OCI-LY7 (cell line): ENCODE measurements at regions not wholly inside any gene's neighbourhood (a gene's known extent, or its start where the extent isn't known, plus 50 kb on each side); places are given as distances from the start of the nearest gene placed in this dataset.

ENCODE experiments used
- BruUV-seq: library from RNA; stranded (reverse); fragments of 400-500 nt; replicated peaks from 2 replicates; lab custom pipeline; 2021; lab: Mats Ljungman, UMichigan
- CTCF ChIA-PET: fragments of 300-600 bp; sonication (Branson Sonifier 250); formaldehyde crosslinking; loops from one replicate; lab custom pipeline; 2022; ENCODE audit warnings: antibody characterized with exemption; ENCODE audit not compliant: unreplicated experiment; lab: Charles Lee
- POLR2A ChIA-PET: fragments of 300-600 bp; sonication (Branson Sonifier 250); formaldehyde crosslinking; loops from one replicate; lab custom pipeline; 2022; ENCODE audit warnings: antibody characterized with exemption; lab: Charles Lee
- DNase-seq: peaks from one replicate; pipeline ENCODE4 v3.0.0-alpha.2; 2015; ENCODE audit warnings: low spot score
- H2AFZ ChIP-seq: fragments of 200-600 bp; sonication (generic), shearing (Covaris generic); 2 replicates; pipeline ENCODE4 v1.6.1; 2014; ENCODE audit warnings: mild to moderate bottlenecking, antibody characterized with exemption, low read length, moderate library complexity
- H3K27ac ChIP-seq: fragments of 200-600 bp; sonication (generic); 2 replicates; pipeline ENCODE4 v1.5.1; 2014; ENCODE audit warnings: mixed run types, low read depth, mild to moderate bottlenecking, moderate library complexity, low read length, inconsistent platforms; ENCODE audit not compliant: poor library complexity, severe bottlenecking
- H3K36me3 ChIP-seq: fragments of 200-600 bp; sonication (generic); 2 replicates; pipeline ENCODE4 v1.6.1; 2014; ENCODE audit warnings: mild to moderate bottlenecking, antibody characterized with exemption, low read length, moderate library complexity, mixed read lengths; ENCODE audit not compliant: insufficient read depth
- H3K4me1 ChIP-seq: fragments of 200-600 bp; sonication (generic); 2 replicates; pipeline ENCODE4 v1.5.1; 2014; ENCODE audit warnings: mild to moderate bottlenecking, low read length; ENCODE audit not compliant: insufficient read depth, poor library complexity, severe bottlenecking
- H3K4me2 ChIP-seq: fragments of 200-600 bp; sonication (generic); 2 replicates; pipeline ENCODE4 v1.6.1; 2014; ENCODE audit warnings: mild to moderate bottlenecking, low read length
- H3K4me3 ChIP-seq: fragments of 200-600 bp; sonication (generic); 2 replicates; pipeline ENCODE4 v1.5.1; 2014; ENCODE audit warnings: mild to moderate bottlenecking, low read depth, low read length; ENCODE audit not compliant: poor library complexity, severe bottlenecking
- H3K79me2 ChIP-seq: fragments of 200-600 bp; sonication (generic); 2 replicates; pipeline ENCODE4 v1.6.1; 2016; ENCODE audit warnings: low read depth, mild to moderate bottlenecking, low read length, moderate library complexity, mixed read lengths; ENCODE audit not compliant: insufficient read depth
- H3K9me2 ChIP-seq: fragments of 200-600 bp; sonication (generic); 2 replicates; pipeline ENCODE4 v1.6.1; 2016; ENCODE audit warnings: mild to moderate bottlenecking, low read length, mixed read lengths; ENCODE audit not compliant: insufficient read depth
- H3K9me3 ChIP-seq: fragments of 200-600 bp; sonication (generic); 2 replicates; pipeline ENCODE4 v1.6.1; 2014; ENCODE audit warnings: mild to moderate bottlenecking, mixed run types, low read length, mixed read lengths
- H4K20me1 ChIP-seq: fragments of 200-600 bp; sonication (generic); 2 replicates; pipeline ENCODE4 v1.6.1; 2014; ENCODE audit warnings: mild to moderate bottlenecking, antibody characterized with exemption, low read length, moderate library complexity, mixed read lengths; ENCODE audit not compliant: insufficient read depth
- CTCF ChIP-seq: fragments of 200-600 bp; sonication (generic); conservative IDR thresholded peaks from 2 replicates; pipeline ENCODE4 v1.5.1; 2014; ENCODE audit warnings: mild to moderate bottlenecking, antibody characterized with exemption, low read length, moderate library complexity, mixed read lengths
- EZH2phosphoT487 ChIP-seq: fragments of 200-600 bp; sonication (generic); IDR thresholded peaks from 2 replicates; pipeline ENCODE4 v1.6.1; 2018; ENCODE audit warnings: low read depth, borderline replicate concordance, mild to moderate bottlenecking, mixed run types, antibody characterized with exemption, low read length, moderate library complexity, mixed read lengths
- intact Hi-C: fragments of 100-400 bp; cut with micrococcal nuclease; formaldehyde crosslinking; loops from one replicate; pipeline ENCODE4 v1.10.0; 2022; ENCODE audit not compliant: unreplicated experiment

- Histone ChIP-seq H3K4me3 (no peak overlapping the region), H3K36me3 (no peaks in the 10 kb centered on the region), H3K9me2 (0 out of 2 replicates have a peak, but pooled peaks cover 2% of the 10 kb centered on the region), H3K27ac (no peak overlapping the region), H4K20me1 (no peaks in the 10 kb centered on the region), H3K4me2 (no peak overlapping the region), H2AFZ (no peak overlapping the region), H3K4me1 (no peaks in the 10 kb centered on the region), H3K9me3 (no peaks in the 10 kb centered on the region), H3K79me2 (no peaks in the 10 kb centered on the region)
- ChIA-PET CTCF (no interaction called here), POLR2A (interaction anchor here (0.5 to 0.8 kb wide), 2 partner anchors 21 to 408 kb away, joined by 4 to 5 read pairs; no protein-coding TSS in a partner anchor)
- no peak for DNase-seq
- intact Hi-C loops, result no loop called here
- no TSS peak for BruUV-seq
- TF ChIP-seq EZH2phosphoT487 (no peak), CTCF (no peak)
These were observed 195.1 kb downstream of the RFC3 start for GRCh38 chr13:34013061-34013460.

- Histone ChIP-seq H3K27ac (no peak overlapping the region), H3K9me3 (no peaks in the 10 kb centered on the region), H3K79me2 (no peaks in the 10 kb centered on the region), H3K4me2 (no peak overlapping the region), H3K4me3 (no peak overlapping the region), H3K4me1 (no peaks in the 10 kb centered on the region), H2AFZ (no peak overlapping the region), H4K20me1 (no peaks in the 10 kb centered on the region), H3K9me2 (0 out of 2 replicates have a peak, but pooled peaks cover 5% of the 10 kb centered on the region), H3K36me3 (no peaks in the 10 kb centered on the region)
- no peak for DNase-seq
- intact Hi-C loops, result no loop called here
- ChIA-PET POLR2A (interaction anchor here (0.6 to 1.2 kb wide), 4 partner anchors 10 to 130 kb away, joined by 3 read pairs; no protein-coding TSS in a partner anchor), CTCF (no interaction called here)
- TF ChIP-seq CTCF (no peak), EZH2phosphoT487 (no peak)
- no TSS peak for BruUV-seq
These were observed 199.3 kb downstream of the RFC3 start for GRCh38 chr13:34017231-34017630.

GRCh38 chr13:34019870-34020269 is 201.9 kb downstream of the RFC3 start:
- Histone ChIP-seq H3K36me3 (no peaks in the 10 kb centered on the region), H4K20me1 (no peaks in the 10 kb centered on the region), H3K27ac (no peak overlapping the region), H3K9me2 (0 out of 2 replicates have a peak, but pooled peaks cover 5% of the 10 kb centered on the region), H3K4me1 (no peaks in the 10 kb centered on the region), H3K4me3 (no peak overlapping the region), H3K79me2 (no peaks in the 10 kb centered on the region), H3K9me3 (no peaks in the 10 kb centered on the region), H3K4me2 (no peak overlapping the region), H2AFZ (no peak overlapping the region)
- no peak for DNase-seq
- TF ChIP-seq EZH2phosphoT487 (no peak), CTCF (no peak)
- ChIA-PET CTCF (no interaction called here), POLR2A (interaction anchor here (0.9 to 1.1 kb wide), 2 partner anchors 9 to 19 kb away, joined by 3 read pairs; no protein-coding TSS in a partner anchor)
- no TSS peak for BruUV-seq
- intact Hi-C loops, result no loop called here
